GM23338 (cell line): ENCODE measurements at regions not wholly inside any gene's neighbourhood (a gene's known extent, or its start where the extent isn't known, plus 50 kb on each side); places are given as distances from the start of the nearest gene placed in this dataset.

ENCODE experiments used
- ATAC-seq: fragments of 200-7000 bp; cut with Tn5 transposase; 3 replicates; pipeline ENCODE4 v1.9.1; 2020
- DNase-seq: peaks from one replicate; pipeline ENCODE4 v3.0.0-alpha.2; 2015; ENCODE audit warnings: low spot score
- H2AFZ ChIP-seq: fragments of 200-600 bp; sonication (generic); 2 replicates; pipeline ENCODE4 v1.8.0; 2016; ENCODE audit warnings: antibody characterized with exemption, mild to moderate bottlenecking, moderate library complexity
- H3F3A ChIP-seq: fragments of 200-600 bp; sonication (generic); replicated peaks from 2 replicates; pipeline ENCODE4 v1.8.0; 2017; ENCODE audit warnings: antibody characterized with exemption, mixed run types, low read depth
- H3K27ac ChIP-seq: fragments of 200-600 bp; sonication (generic); 2 replicates; pipeline ENCODE4 v1.6.1; 2016; ENCODE audit warnings: low read depth
- H3K27me3 ChIP-seq: fragments of 200-600 bp; sonication (generic); 2 replicates; pipeline ENCODE4 v1.8.0; 2016; ENCODE audit warnings: mild to moderate bottlenecking, mixed run types, moderate library complexity; ENCODE audit not compliant: insufficient read depth
- H3K36me3 ChIP-seq: fragments of 200-600 bp; sonication (generic); 2 replicates; pipeline ENCODE4 v1.8.0; 2016; ENCODE audit warnings: mild to moderate bottlenecking; ENCODE audit not compliant: insufficient read depth
- H3K4me1 ChIP-seq: fragments of 200-600 bp; sonication (generic); 2 replicates; pipeline ENCODE4 v1.8.0; 2016; ENCODE audit warnings: mild to moderate bottlenecking, moderate library complexity; ENCODE audit not compliant: insufficient read depth
- H3K4me2 ChIP-seq: fragments of 200-600 bp; sonication (generic); 2 replicates; pipeline ENCODE4 v1.7.1; 2017; ENCODE audit warnings: mixed run types
- H3K4me3 ChIP-seq: fragments of 200-600 bp; sonication (generic); 2 replicates; pipeline ENCODE4 v1.6.1; 2016; ENCODE audit warnings: mixed run types
- H3K79me2 ChIP-seq: fragments of 200-600 bp; sonication (generic); replicated peaks from 2 replicates; pipeline ENCODE4 v1.8.0; 2017; ENCODE audit warnings: mild to moderate bottlenecking; ENCODE audit not compliant: insufficient read depth
- H3K9me2 ChIP-seq: fragments of 200-600 bp; sonication (generic); 2 replicates; pipeline ENCODE4 v1.8.0; 2017; ENCODE audit not compliant: insufficient read depth
- H4K20me1 ChIP-seq: fragments of 200-600 bp; sonication (generic); replicated peaks from 2 replicates; pipeline ENCODE4 v1.8.0; 2017; ENCODE audit warnings: mild to moderate bottlenecking; ENCODE audit not compliant: insufficient read depth
- H3K27ac Mint-ChIP-seq: 2 replicates; pipeline ENCODE4 v1.8.0; 2020; ENCODE audit warnings: inconsistent platforms, mild to moderate bottlenecking, moderate library complexity, mixed read lengths
- H3K27me3 Mint-ChIP-seq: 3 replicates; pipeline ENCODE4 v1.8.0; 2022; ENCODE audit warnings: low read depth, mild to moderate bottlenecking, moderate library complexity, mixed read lengths, inconsistent platforms; ENCODE audit not compliant: insufficient read depth, poor library complexity
- H3K36me3 Mint-ChIP-seq: 3 replicates; pipeline ENCODE4 v1.8.0; 2021; ENCODE audit warnings: low read depth, mild to moderate bottlenecking, inconsistent platforms, moderate library complexity, mixed read lengths
- H3K4me1 Mint-ChIP-seq: 3 replicates; pipeline ENCODE4 v1.8.0; 2020; ENCODE audit warnings: mild to moderate bottlenecking, inconsistent platforms, mixed read lengths
- H3K4me3 Mint-ChIP-seq: 3 replicates; pipeline ENCODE4 v1.8.0; 2021; ENCODE audit warnings: moderate library complexity, mild to moderate bottlenecking, inconsistent platforms, mixed read lengths
- H3K9me3 Mint-ChIP-seq: 3 replicates; pipeline ENCODE4 v1.8.0; 2020; ENCODE audit warnings: moderate library complexity, mild to moderate bottlenecking, inconsistent platforms, mixed read lengths
- CREB1 ChIP-seq: fragments of 250-450 bp; sonication (Bioruptor Pico); IDR thresholded peaks from 2 replicates; pipeline ENCODE4 v1.5.0; 2020; ENCODE audit warnings: low read depth, mild to moderate bottlenecking, moderate library complexity
- ETS1 ChIP-seq: IDR thresholded peaks from 2 replicates; pipeline ENCODE4 v1.6.1; 2016; ENCODE audit warnings: antibody characterized with exemption
- EZH2 ChIP-seq: fragments of 200-600 bp; sonication (generic); IDR thresholded peaks from one replicate; pipeline ENCODE4 v1.8.0; 2017; ENCODE audit warnings: antibody characterized with exemption, mild to moderate bottlenecking, low read depth; ENCODE audit not compliant: unreplicated experiment
- EZH2phosphoT487 ChIP-seq: fragments of 200-600 bp; sonication (generic); IDR thresholded peaks from one replicate; pipeline ENCODE4 v1.8.1; 2018; ENCODE audit warnings: antibody characterized with exemption; ENCODE audit not compliant: unreplicated experiment
- JUNB ChIP-seq: IDR thresholded peaks from one replicate; pipeline ENCODE4 v1.6.1; 2016; ENCODE audit warnings: antibody characterized with exemption; ENCODE audit not compliant: unreplicated experiment
- NANOG ChIP-seq: IDR thresholded peaks from 2 replicates; pipeline ENCODE4 v1.6.1; 2016; ENCODE audit warnings: antibody characterized with exemption, borderline replicate concordance
- POLR2AphosphoS5 ChIP-seq: IDR thresholded peaks from 2 replicates; pipeline ENCODE4 v1.6.1; 2016; ENCODE audit warnings: antibody characterized with exemption, low read depth
- STAT1 ChIP-seq: IDR thresholded peaks from one replicate; pipeline ENCODE4 v1.6.1; 2016; ENCODE audit warnings: antibody characterized with exemption; ENCODE audit not compliant: unreplicated experiment
- ZNF114 ChIP-seq: fragments of 250-450 bp; sonication (Bioruptor Pico); IDR thresholded peaks from 2 replicates; pipeline ENCODE4 v1.5.0; 2020; ENCODE audit warnings: mild to moderate bottlenecking, moderate library complexity
- ZNF331 ChIP-seq: fragments of 250-450 bp; sonication (Bioruptor Pico); IDR thresholded peaks from 2 replicates; pipeline ENCODE4 v1.5.0; 2020; ENCODE audit warnings: low read depth, mild to moderate bottlenecking, moderate library complexity
- ZNF462 ChIP-seq: fragments of 250-450 bp; sonication (Bioruptor Pico); IDR thresholded peaks from 2 replicates; pipeline ENCODE4 v1.5.0; 2020; ENCODE audit warnings: mild to moderate bottlenecking, moderate library complexity

GRCh38 chr6:102736941-102737368 is 1343.4 kb downstream of the GRIK2 start (continued):
- TF ChIP-seq ZNF462 (CRISPR knock-in tag) (no peak), ZNF331 (CRISPR knock-in tag) (no peak), POLR2AphosphoS5 (no peak), ETS1 (no peak)

- DNase-seq = no peak
- TF ChIP-seq JUNB = no peak
- TF ChIP-seq CREB1 (CRISPR knock-in tag) = no peak
- TF ChIP-seq ZNF114 = no peak
- TF ChIP-seq STAT1 = no peak
- no peak for TF ChIP-seq EZH2phosphoT487
- TF ChIP-seq ETS1 = no peak
- TF ChIP-seq ZNF331 (CRISPR knock-in tag) = no peak
- TF ChIP-seq POLR2AphosphoS5 = no peak
- no peak for TF ChIP-seq NANOG
- no peak for TF ChIP-seq EZH2
Observed at GRCh38 chr6:102732898-102733297, 1339.4 kb downstream of the GRIK2 start.

More at GRCh38 chr6:102732898-102733297, 1339.4 kb downstream of the GRIK2 start:
- Histone ChIP-seq H3K27me3 (no peaks in the 10 kb centered on the region), H3F3A (no peaks in the 10 kb centered on the region), H4K20me1 (no peaks in the 10 kb centered on the region), H3K36me3 (no peaks in the 10 kb centered on the region), H3K4me3 (no peak overlapping the region), H3K4me2 (no peak overlapping the region), H3K79me2 (no peaks in the 10 kb centered on the region), H2AFZ (peak overlapping the region; percentile 80; the same call in 1 of the 2 replicates), H3K4me1 (no peaks in the 10 kb centered on the region), H3K27ac (no peak overlapping the region), H3K9me2 (no peaks in the 10 kb centered on the region)
- Mint-ChIP-seq H3K27ac (no peak overlapping the region), H3K4me3 (no peak overlapping the region), H3K36me3 (no peaks in the 10 kb centered on the region), H3K9me3 (no peaks in the 10 kb centered on the region; the same call in 2 of the 3 replicates), H3K27me3 (no peaks in the 10 kb centered on the region), H3K4me1 (peaks cover 7% of the 10 kb centered on the region; the same call in 2 of the 3 replicates)
- ATAC-seq = no peak
